Activated CD4-positive, CD25-positive, alpha-beta regulatory T cell treated with anti-CD3 and anti-CD28 coated beads, Interleukin-2, amount 50 U/mL, for 72 hours (primary cell): ENCODE measurements at regions not wholly inside any gene's neighbourhood (a gene's known extent, or its start where the extent isn't known, plus 50 kb on each side); places are given as distances from the start of the nearest gene placed in this dataset.

ENCODE experiments used
- DNase-seq: peaks from one replicate; pipeline ENCODE4 v3.0.0; 2021

DNA sequence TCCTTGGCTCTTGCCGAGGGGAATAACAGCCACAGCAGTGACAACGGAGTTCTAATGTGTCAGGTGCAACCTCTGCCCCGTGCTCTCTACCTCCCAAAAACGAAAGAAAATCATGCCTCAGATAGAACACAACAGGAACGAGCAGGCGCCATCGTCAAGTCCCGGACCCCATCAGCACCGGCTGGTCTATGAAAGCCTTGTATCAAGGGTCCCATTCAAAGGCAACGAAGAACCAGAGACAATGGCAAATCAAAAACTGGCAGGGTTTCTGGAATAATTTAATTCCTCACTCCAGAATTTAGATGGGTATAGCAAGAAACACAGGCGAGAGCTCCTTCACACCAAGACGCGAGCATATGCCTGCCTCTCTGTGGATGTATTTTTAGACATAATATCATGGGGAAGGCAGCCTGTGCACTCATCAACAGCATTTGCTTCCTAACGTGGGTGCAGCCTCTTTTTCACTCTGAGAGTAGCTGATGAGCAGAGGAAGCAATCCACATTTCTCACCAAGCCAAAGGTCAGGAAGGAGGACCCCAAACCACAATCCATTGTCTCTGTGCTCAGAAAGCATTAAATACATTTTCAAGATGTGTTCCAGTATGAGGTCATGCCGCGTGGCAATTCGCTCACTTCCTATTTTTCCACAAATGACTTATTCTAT, 193.4 kb upstream of the BLID start:
- DNase-seq = no peak

DNA sequence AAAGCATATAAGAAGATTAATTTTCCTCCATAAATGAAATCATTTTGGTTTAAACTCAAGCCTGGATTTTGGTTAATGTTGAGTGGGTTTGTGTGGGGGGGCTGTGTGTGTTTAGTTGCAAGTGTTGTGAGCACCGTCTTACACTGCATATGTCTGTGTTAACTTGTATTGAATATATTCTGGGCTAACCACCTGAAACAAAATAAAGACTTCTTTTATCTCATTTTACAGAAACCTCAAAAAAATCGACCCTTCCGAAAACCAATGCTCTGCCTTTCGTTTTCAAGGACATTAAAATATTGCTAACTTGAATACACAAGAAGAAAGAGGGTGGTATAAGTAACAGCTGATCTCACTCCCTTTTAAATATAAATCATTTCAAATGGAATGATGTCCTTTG, 192.2 kb upstream of the BLID start:
- no peak for DNase-seq

DNA sequence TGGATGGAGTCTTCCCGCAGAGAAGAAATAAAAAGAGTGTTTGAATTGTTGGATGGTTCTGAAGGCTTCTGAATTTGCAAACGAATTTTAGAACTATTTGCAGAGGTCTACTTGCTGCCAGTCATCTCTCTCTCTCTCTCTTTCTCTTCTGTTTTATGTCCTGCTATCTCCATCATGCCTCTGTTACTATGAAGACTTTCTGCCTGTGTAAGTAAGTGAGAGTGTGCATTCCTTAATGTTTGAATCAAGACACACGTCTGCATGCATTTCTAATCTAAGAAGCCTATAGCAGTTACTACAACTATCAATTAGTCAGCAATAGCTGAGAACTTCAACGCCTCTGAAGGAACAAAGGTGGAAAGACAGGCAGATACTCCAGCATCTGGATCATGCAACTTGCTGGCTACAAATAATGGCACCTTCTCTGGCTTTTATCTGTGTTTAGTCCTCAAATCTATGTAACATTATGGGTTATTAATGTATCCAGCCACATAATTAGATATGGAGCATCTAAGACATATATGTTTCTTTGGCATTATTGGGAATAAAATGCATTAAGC, 191.5 kb upstream of the BLID start:
- DNase-seq = no peak

DNA sequence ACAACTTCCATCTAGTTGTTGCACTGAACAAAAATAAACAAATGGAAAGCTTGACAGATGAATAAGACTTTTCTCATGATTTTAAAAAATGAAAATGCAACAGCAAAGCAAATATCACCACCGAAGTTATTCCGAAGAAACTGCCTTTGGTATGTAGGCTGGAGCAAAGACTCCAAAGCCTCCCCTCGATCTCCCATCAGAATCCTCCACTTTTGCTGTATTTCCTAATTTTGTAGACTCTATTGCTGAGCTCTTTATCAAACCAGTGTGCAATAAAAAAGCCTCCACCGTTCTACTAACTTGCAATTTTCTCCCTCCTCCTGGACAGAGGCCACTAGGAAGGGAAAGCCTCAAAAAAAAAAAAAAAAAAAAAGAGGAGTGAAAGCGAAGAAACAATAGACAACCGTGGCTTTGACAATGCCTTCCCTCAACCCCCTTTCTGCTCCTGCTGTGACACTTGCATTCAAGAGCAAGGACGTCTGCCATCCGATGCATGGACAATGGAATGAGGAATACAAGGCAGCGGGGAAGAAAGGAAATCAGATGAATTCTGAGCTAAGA, 190.9 kb upstream of the BLID start:
- no peak for DNase-seq

DNA sequence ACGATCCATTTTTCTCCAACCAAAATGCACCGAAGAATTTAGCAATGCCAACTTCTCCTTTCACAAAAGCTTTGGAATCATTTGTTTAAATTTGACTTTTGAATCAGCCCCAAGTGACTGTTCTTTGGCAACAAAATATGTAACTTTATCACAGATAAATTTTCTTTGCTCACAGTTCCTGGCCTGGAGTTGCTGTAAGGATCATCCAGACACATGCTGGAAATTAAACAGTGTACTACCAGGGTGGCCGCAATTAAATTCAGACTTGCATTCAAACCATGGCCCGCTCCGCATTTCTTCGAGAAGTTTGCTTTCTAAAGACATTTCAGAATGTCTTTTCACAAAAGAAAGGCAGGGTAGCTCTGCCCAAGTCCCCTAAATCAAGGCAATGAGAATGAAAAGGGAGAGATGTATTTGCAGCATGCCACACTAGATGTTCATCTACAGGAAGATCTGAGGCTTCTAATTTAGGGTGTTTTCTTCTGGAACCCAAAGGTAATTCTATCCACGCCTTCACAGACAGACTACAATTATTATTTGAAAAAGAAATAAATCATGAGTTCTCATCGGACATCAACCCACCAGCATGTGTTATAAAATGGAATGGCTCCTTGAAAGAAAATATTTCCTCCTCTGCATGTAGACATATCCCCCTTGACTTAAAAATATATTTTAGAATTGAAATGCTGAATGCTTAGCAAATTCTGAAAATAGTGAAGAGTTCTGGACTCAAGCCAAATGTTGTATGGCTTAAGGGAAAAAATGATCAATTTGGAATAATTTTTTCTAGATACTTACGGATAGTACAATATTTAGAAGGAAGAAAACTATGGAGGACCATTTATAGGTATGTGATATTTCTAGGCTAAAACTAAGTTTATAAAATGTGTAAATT, 189.7 kb upstream of the BLID start:
- DNase-seq = no peak

DNA sequence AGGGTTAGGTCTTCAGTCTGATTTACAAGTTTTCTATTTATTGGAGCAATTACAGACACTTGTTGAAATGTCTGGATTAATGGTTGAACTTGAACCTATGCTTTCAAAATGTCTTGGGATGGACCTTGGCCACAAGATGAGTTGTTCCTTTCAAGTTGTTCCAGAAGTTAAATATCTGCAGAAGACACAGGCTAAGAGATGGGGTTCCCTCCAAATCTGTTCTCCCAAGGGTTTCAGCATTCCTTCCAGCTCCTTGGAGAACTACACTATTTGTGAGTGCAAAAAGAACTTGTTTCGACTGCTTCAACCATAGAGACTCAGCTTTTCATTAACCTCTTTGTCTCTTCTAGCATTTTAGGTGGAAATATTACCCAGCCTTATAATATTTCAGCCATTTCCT, 189.0 kb upstream of the BLID start:
- DNase-seq = no peak

DNA sequence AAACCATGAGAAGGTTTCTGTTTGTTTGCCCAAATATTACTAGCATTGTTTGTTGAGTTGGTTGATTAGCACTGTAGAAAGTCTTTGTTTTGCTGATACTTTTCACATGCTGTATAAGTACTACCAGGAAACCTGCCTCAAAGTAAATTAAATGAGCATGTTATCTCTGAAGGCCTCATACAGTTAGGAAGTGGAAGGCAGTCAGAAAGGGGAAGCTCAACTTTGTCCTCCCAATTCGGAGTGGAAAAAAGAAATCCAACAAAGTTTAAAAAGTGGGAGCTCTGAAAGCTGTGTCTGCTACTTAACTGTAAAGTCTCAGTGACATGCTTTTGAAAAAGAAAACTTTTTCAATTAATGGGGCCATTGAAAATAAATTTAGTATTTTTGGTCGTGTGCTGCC, 188.3 kb upstream of the BLID start:
- DNase-seq = no peak

DNA sequence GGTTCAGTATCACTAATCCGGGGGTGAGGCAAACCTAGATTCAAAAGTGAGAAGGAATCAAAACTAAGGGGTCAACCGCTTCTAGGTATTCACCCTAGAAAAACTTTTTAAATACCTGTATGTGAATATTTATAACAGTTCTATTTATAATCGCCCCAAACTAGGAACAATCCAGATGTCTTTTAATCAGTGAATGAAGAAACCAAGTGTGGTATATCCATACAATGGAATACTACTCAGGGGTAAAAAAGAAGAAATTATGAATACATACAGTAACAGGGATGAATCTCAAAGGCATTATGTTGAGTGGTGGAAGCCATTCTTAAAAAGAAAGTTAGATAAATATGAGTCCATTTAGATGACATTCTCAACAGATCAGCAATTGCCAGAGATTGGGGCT, 178.0 kb upstream of the BLID start:
- DNase-seq = no peak

DNA sequence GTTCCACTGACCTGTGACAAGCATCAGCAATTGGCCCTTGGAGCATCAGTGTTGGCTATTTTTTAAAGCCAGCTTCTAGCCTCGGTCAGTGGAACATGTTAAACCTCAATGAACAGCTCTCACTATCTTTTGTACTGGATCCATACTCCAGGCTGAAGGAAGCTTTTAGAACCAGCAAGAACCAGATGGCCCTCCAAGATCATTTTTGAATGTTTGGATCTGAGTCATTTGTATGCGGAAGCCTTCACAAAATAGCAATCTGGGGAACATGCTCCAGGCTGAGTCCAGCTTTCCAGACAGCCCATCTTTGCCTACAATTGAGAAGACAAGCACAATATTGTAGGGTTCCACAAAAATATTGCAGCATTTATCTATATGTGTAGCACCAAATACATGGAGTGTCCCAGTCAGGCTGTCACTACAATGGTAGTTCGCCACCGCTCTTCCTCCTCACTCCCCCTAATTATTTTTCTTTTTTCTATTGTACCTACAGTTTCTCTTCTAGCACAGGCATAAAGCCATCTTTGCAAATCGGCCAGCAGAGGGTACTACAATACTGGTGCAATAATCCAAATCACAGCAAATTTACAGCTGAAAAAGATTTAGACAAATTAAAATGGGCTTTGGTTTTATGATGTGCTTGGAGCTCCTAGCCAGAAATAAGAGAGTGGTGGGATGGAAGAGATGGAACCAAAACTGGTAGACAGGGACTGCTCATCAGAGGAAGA, 177.4 kb upstream of the BLID start:
- DNase-seq = no peak

DNA sequence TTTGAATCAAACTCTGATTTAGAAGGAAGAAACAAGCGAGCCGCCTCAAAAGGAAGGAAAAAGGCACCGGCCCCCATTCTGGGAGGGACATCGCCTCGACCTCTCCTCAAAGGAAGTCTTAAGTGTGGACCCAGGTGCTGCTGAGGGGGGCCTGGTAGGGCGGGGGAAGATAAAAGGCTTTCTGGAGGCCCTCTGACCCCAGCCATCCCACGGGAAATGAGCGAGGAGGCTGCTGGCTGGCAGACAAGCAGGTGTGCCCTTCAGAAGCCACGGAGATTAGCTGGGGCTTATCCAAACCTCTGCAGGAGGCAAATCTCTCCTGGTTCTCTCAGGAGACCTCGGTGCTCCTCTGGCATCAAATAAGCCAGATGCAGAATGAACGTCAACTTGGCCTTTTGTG, 171.4 kb upstream of the BLID start:
- DNase-seq = no peak

DNA sequence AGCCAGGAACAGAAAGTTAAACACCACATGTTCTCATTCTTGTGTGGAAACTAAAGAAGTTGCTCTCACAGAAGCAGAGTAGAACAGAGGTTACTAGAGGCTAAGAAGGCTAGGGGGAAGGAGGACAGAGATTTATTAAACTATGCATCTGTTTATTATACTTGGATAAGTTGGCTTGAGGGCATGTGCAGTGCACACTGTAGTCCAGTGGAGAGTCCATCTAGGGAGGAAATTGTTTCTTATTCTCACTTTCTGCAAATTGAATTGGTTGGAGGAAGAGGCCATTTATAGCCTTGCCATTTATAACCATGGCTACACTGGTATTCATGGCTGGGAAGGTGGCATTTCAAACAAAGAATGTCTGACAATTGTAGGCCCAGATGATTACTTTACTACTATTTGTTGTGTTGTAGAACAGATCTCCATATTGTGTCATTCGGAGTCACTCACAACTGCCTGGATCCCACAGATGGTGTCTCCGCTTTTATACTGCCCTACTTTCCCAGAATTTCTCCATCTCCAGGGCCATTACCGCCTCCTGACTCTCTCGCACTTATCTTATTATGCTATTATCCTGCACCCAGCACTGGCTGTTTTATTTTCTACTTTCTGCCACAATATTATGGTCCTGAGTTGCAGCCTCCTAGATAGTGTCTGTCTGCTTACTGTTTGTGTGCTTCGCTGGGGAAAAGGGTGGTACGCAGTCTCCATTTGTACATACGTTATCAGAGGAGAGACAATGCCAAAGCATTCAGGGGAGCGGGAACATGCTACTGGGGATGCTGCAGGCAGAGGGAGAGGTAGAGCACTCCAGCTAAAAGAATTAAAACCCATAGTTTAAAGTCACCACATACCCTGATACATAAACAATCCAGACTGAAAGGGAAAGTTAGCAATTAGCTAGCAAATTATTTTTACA, 169.3 kb upstream of the BLID start:
- no peak for DNase-seq

DNA sequence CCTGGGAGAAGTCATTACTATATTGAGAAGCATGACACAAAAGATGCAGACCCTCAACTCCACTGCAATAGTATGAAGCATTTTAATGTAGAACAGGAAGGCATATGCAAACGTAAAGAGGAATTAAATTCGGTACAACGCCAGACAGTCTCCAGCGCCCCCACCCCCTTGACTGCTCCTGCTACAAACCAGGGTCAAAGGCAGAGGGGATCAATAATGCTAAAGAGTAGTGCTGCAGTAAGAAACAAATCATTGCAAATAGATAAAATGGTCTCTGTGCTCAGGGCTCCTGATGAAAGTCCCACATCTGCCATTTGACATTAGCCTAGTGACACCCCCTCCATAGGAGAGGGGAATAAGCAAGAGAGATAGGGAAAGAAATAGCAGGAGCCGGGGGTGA, 164.9 kb upstream of the BLID start:
- no peak for DNase-seq

DNA sequence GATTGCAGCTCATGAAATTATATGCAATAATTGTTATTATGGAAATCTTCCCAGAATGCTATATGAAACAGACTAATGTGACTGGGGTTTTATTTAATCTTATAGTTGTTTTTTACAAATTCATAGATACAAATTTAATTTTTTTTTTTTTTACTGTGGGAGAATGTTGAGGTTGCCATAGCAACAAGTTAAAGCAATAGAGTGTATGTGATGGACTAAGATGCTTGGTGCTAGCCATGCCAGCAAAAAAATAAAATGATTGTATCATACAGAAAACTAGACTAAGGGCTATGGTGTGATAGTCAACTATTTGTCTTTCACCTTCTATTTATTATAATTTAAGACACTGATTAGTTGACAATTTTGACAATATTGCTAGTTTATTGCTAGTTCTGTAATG, 163.2 kb upstream of the BLID start:
- no peak for DNase-seq

DNA sequence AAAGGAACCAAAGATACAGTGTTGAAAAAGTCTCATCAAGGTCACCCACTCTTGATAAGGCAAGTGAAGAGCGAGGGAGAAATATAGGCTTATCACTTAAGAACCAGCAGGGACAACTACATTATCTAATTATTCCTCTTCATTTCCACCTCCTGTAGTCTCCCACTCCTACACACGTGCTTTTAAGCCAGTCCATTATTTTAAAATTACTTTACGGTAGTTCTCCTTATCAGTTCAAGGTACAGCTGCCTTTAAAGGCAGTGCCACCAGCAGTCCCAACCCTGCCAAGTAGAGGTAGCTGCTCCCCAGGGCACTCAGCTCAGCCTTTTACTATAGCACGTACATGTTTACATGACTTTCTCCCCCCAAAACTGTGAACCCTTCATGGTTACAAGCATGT, 161.5 kb upstream of the BLID start:
- DNase-seq = no peak

DNA sequence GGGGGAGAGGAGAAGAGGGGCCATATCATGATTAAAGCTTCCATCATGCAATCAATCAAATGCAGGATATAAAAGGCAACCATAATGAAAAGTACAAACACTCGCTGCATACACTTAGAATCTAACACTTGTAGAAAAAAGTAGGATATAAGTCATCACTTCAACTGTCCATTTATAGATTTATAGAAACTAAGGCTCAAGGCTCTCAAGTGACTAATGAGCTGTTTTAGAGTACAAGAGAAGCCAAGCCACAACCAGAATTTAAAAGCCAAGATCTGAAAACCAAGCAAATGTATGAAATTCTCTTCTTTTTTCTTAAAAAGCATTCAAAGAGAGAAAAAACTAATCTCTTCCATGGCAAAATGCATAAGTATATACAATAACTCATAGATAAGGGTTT, 160.2 kb upstream of the BLID start:
- DNase-seq = no peak

DNA sequence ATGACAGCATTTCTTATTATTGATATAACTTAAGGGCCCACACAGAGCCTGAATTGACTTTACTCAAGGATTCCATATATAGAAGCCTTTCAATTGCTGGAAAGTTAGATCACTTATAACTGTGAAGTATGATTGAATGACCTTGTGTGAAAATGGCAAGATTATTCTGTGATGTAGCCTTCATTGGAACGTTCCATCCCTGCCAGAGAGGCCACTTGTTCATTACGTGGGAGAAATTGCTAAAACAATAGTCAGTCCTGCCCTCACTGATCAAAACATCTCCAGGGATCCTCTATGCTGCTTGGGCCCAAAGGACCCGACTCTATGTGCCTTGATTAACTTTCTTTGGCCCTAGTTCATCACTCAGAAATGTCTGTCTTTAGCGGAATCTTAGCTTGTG, 159.5 kb upstream of the BLID start:
- DNase-seq = no peak

DNA sequence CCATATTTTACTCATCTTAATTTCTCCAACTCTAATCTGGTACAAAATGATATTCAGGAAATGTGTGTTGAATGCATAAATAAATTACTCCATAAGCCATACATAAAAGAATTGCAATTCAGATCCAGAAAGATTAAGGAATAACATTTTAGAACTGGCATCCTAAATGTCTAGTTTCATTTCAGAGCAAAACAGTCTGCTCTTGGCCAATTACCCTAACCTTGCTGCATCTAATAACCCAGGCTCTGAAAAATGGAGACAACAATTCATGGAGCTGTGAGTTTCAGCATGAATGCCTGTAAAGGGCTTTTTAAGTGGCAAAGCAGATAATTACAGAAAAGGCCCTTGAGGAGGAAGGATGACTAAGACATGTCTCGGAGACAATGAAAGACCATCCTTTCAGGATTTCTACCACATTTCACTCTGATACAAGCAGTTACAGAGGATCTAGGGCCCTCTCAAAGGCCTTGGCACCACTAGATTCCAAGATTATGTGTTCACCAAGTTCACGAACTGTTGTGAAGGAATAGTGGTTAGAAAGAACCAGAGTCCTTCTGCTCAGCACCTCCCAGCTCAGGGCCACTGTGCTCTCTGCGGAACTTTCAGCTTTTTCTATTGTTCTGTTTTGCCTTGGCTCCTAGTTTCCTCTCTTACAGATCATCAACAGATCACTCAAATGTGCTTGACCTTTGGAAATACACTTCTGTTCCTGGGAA, 157.6 kb upstream of the BLID start:
- DNase-seq = no peak

DNA sequence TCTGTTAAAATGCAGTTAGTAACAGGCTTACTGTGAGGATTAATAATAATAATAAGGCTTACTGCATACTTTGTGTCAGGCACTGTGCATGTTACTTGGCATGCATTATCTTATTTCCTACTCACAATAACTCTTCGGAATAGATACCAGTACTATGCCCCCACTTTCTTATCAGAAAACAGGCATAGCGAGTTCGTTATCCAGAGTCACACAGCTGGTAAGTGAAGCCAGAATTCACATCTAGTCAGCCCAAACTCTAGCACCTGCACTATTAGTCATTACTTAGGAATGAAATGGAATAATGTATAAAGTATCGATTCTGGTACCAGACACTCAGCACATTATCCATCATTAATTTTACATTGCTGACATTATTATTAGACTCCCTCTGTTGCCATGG, 155.7 kb upstream of the BLID start:
- no peak for DNase-seq

DNA sequence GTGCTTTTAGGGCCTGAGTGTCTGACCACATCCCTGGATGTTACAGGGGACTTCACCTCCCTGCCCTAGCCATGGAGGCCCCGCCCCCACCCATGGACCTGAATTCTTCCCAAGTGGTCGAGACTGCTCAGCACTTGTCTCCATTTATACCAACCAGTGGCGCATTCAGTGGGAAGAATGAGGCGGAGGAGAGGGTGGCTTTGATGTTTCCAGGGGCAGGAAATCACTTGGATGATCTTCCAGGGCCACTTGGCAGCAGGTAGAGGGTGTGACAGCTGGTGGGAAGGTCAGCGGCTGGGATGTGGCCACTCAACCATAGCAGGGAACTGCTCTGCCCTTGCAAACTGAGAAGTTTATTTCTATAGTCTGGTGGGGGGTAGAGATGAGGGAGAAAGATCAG, 155.1 kb upstream of the BLID start:
- DNase-seq = no peak

DNA sequence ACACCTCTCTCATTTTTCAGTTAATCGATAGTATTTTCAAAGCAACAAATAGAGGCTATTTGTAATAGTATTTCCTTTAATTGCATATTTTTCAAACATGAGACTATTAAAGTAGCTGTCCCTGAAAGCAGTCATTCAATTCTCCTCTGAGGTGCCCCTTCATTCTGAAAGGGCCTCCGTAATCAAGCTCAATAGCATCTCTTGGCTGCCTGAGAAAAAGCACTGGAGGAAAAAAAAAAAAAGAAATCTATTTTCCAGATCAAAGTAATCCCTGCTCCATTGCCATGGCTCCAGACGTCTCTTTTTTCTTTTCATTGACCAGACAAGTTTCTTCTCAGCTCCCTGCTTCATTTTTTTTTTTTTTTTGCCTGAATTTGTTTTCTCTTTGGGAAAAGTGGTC, 154.5 kb upstream of the BLID start:
- no peak for DNase-seq

DNA sequence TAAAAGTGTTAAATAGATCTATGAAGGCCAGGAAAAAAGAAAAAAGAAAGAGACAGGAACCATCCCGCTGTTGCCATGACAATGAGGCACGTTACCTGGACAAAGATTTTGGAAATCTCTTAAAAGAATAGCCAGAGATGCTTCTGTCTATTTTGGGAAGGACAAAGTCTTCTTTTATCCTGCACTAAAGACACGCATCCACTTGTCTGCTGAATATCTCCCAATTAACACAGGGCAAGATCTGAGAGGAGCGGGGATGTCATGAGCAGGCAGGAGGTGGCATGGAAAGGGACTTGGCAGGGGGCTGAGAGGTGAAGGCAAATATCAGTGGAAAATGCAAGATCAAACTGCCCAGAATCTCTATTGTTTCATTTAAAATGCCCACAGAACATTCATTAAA, 153.8 kb upstream of the BLID start:
- no peak for DNase-seq
